Central memory CD4-positive, alpha-beta T cell (primary cell): ENCODE measurements at regions not wholly inside any gene's neighbourhood (a gene's known extent, or its start where the extent isn't known, plus 50 kb on each side); places are given as distances from the start of the nearest gene placed in this dataset.

ENCODE experiments used
- DNase-seq: peaks from one replicate; pipeline ENCODE4 v3.0.0; 2022

- no peak for DNase-seq
These were observed 142.8 kb upstream of the PLET1 start for GRCh38 chr11:112403432-112403831.

- DNase-seq, result no peak
These were observed 143.5 kb upstream of the PLET1 start for GRCh38 chr11:112404112-112404511.

- DNase-seq, result no peak
These were observed 147.9 kb upstream of the PLET1 start for GRCh38 chr11:112408517-112408916.

- DNase-seq, result no peak
These were observed 149.7 kb upstream of the PLET1 start for GRCh38 chr11:112410325-112410724.

- no peak for DNase-seq
These were observed 151.7 kb upstream of the PLET1 start for GRCh38 chr11:112412383-112412782.

- DNase-seq, result no peak
These were observed 156.7 kb upstream of the PLET1 start for GRCh38 chr11:112417339-112417738.

- no peak for DNase-seq
These were observed 157.8 kb upstream of the PLET1 start for GRCh38 chr11:112418438-112418837.

- no peak for DNase-seq
These were observed 161.2 kb upstream of the PLET1 start for GRCh38 chr11:112421879-112422278.

- no peak for DNase-seq
These were observed 164.5 kb upstream of the PLET1 start for GRCh38 chr11:112425121-112425520.

GRCh38 chr11:112437096-112437495 lies 176.4 kb upstream of the PLET1 start:
- no peak for DNase-seq

GRCh38 chr11:112439614-112440013 lies 179.0 kb upstream of the PLET1 start:
- no peak for DNase-seq

- DNase-seq, result no peak
These were observed 179.9 kb upstream of the PLET1 start for GRCh38 chr11:112440518-112440917.

GRCh38 chr11:112448168-112448567 lies 187.5 kb upstream of the PLET1 start:
- DNase-seq, result no peak

- no peak for DNase-seq
These were observed 188.1 kb upstream of the PLET1 start for GRCh38 chr11:112448806-112449205.

- DNase-seq, result no peak
These were observed 190.6 kb upstream of the PLET1 start for GRCh38 chr11:112451250-112451649.

GRCh38 chr11:112453601-112454577 lies 193.2 kb upstream of the PLET1 start:
- DNase-seq, result peak; percentile 6

- no peak for DNase-seq
These were observed 194.2 kb upstream of the PLET1 start for GRCh38 chr11:112454841-112455240.

GRCh38 chr11:112455791-112456190 lies 195.1 kb upstream of the PLET1 start:
- DNase-seq, result no peak

- DNase-seq, result no peak
These were observed 196.9 kb upstream of the PLET1 start for GRCh38 chr11:112457532-112457931.

GRCh38 chr11:112459001-112459400 lies 198.3 kb upstream of the PLET1 start:
- no peak for DNase-seq

- no peak for DNase-seq
These were observed 199.5 kb upstream of the PLET1 start for GRCh38 chr11:112460141-112460540.

- no peak for DNase-seq
These were observed 204.3 kb upstream of the PLET1 start for GRCh38 chr11:112464949-112465348.

GRCh38 chr11:112465433-112466024 lies 204.9 kb upstream of the PLET1 start:
- no peak for DNase-seq

- no peak for DNase-seq
These were observed 207.1 kb upstream of the PLET1 start for GRCh38 chr11:112467721-112468120.
